Parathyroid adenoma (tissue), 2 donors: ENCODE measurements at regions not wholly inside any gene's neighbourhood (a gene's known extent, or its start where the extent isn't known, plus 50 kb on each side); places are given as distances from the start of the nearest gene placed in this dataset.
"Not testable (repeated sequence)": the region's sequence is repeated elsewhere in the genome, so short reads cannot be mapped to it uniquely, and the experiment has no call there.

ENCODE experiments used
- H2AFZ ChIP-seq: fragments of 300-600 bp; sonication (generic); one replicate; pipeline ENCODE4 v1.7.0; 2017; ENCODE audit warnings: antibody characterized with exemption, mild to moderate bottlenecking
- H3K27ac ChIP-seq: fragments of 300-600 bp; sonication (generic); one replicate; pipeline ENCODE4 v1.7.0; 2017
- H3K27me3 ChIP-seq: fragments of 300-600 bp; sonication (generic); one replicate; pipeline ENCODE4 v1.7.0; 2017; ENCODE audit warnings: low read length; ENCODE audit not compliant: control insufficient read depth, insufficient read depth
- H3K36me3 ChIP-seq: fragments of 300-600 bp; sonication (generic); one replicate; pipeline ENCODE4 v1.7.0; 2017; ENCODE audit warnings: low read length; ENCODE audit not compliant: control insufficient read depth, insufficient read depth
- H3K4me1 ChIP-seq: fragments of 300-600 bp; sonication (generic); one replicate; pipeline ENCODE4 v1.7.0; 2017; ENCODE audit warnings: control low read depth
- H3K4me2 ChIP-seq: fragments of 300-600 bp; sonication (generic); one replicate; pipeline ENCODE4 v1.7.0; 2017; ENCODE audit warnings: low read length
- H3K4me3 ChIP-seq: fragments of 300-600 bp; sonication (generic); one replicate; pipeline ENCODE4 v1.7.0; 2017; ENCODE audit warnings: low read depth, low read length
- H3K79me2 ChIP-seq: fragments of 300-600 bp; sonication (generic); one replicate; pipeline ENCODE4 v1.7.0; 2017; ENCODE audit warnings: control low read depth
- H3K9ac ChIP-seq: fragments of 300-600 bp; sonication (generic); one replicate; pipeline ENCODE4 v1.7.0; 2017; ENCODE audit warnings: mild to moderate bottlenecking
- H3K9me3 ChIP-seq: fragments of 300-600 bp; sonication (generic); one replicate; pipeline ENCODE4 v1.7.0; 2017; ENCODE audit warnings: low read length; ENCODE audit not compliant: control insufficient read depth
- CTCF ChIP-seq: fragments of 300-600 bp; sonication (generic); IDR thresholded peaks from one replicate; pipeline ENCODE4 v1.7.0; 2017; ENCODE audit warnings: antibody characterized with exemption, mild to moderate bottlenecking
- donor health status: primary hyperparathyroidism.

- H3K4me1 ChIP-seq = no peaks in the 10 kb centered on the region
- H3K4me3 ChIP-seq = no peak overlapping the region
- TF ChIP-seq CTCF = peak; percentile 99
- no peaks in the 10 kb centered on the region for H3K36me3 ChIP-seq
- H3K9ac ChIP-seq = no peak overlapping the region
- no peaks in the 10 kb centered on the region for H3K27me3 ChIP-seq
- no peak overlapping the region for H3K27ac ChIP-seq
- no peaks in the 10 kb centered on the region for H3K9me3 ChIP-seq
- no peaks in the 10 kb centered on the region for H3K79me2 ChIP-seq
- H2AFZ ChIP-seq = peak overlapping the region; percentile 33
- H3K4me2 ChIP-seq = no peak overlapping the region
Observed at GRCh38 chr1:21368515-21369289, 71.2 kb upstream of the NBPF3 start.

GRCh38 chr1:21367973-21368514 is 71.9 kb upstream of the NBPF3 start:
- not testable (repeated sequence) for H3K27me3 ChIP-seq, H3K9ac ChIP-seq, H3K4me3 ChIP-seq, H3K9me3 ChIP-seq, H3K79me2 ChIP-seq, H3K27ac ChIP-seq, H3K36me3 ChIP-seq, H3K4me1 ChIP-seq, H3K4me2 ChIP-seq
- H2AFZ ChIP-seq = peak overlapping the region; percentile 33

GRCh38 chr1:21366288-21366687 is 73.6 kb upstream of the NBPF3 start:
- H3K27ac ChIP-seq = no peak overlapping the region
- H2AFZ ChIP-seq = no peak overlapping the region
- no peaks in the 10 kb centered on the region for H3K27me3 ChIP-seq
- no peak overlapping the region for H3K9ac ChIP-seq
- no peaks in the 10 kb centered on the region for H3K4me1 ChIP-seq
- no peaks in the 10 kb centered on the region for H3K79me2 ChIP-seq
- no peaks in the 10 kb centered on the region for H3K9me3 ChIP-seq
- no peak overlapping the region for H3K4me3 ChIP-seq
- H3K36me3 ChIP-seq = no peaks in the 10 kb centered on the region
- H3K4me2 ChIP-seq = no peak overlapping the region
- TF ChIP-seq CTCF = no peak

GRCh38 chr1:21365036-21365435 is 74.8 kb upstream of the ECE1 start:
- Histone ChIP-seq H2AFZ (no peak overlapping the region), H3K79me2 (no peaks in the 10 kb centered on the region), H3K9ac (no peak overlapping the region), H3K4me1 (no peaks in the 10 kb centered on the region), H3K4me2 (no peak overlapping the region), H3K27ac (no peak overlapping the region), H3K4me3 (no peak overlapping the region), H3K9me3 (no peaks in the 10 kb centered on the region), H3K27me3 (no peaks in the 10 kb centered on the region), H3K36me3 (no peaks in the 10 kb centered on the region)
- no peak for TF ChIP-seq CTCF

- no peak overlapping the region for H2AFZ ChIP-seq
- H3K27ac ChIP-seq = no peak overlapping the region
Observed at GRCh38 chr1:21362096-21362495, 71.8 kb upstream of the ECE1 start.

More at GRCh38 chr1:21362096-21362495, 71.8 kb upstream of the ECE1 start:
- H3K79me2 ChIP-seq = no peaks in the 10 kb centered on the region
- H3K9me3 ChIP-seq = no peaks in the 10 kb centered on the region
- no peak overlapping the region for H3K4me3 ChIP-seq
- H3K36me3 ChIP-seq = no peaks in the 10 kb centered on the region
- H3K4me1 ChIP-seq = no peaks in the 10 kb centered on the region
- no peak overlapping the region for H3K4me2 ChIP-seq
- TF ChIP-seq CTCF = no peak
- H3K9ac ChIP-seq = no peak overlapping the region
- no peaks in the 10 kb centered on the region for H3K27me3 ChIP-seq
